Epithelial cell of esophagus (primary cell): ENCODE measurements at regions not wholly inside any gene's neighbourhood (a gene's known extent, or its start where the extent isn't known, plus 50 kb on each side); places are given as distances from the start of the nearest gene placed in this dataset.

Experiments used
- DNase-seq: peaks from one replicate; pipeline ENCODE4 v3.0.0; 2010; ENCODE audit warnings: low read depth
- H3K4me3 ChIP-seq: 2 replicates; pipeline ENCODE4 v1.5.1; 2011; ENCODE audit warnings: mild to moderate bottlenecking, low read length, control low read depth
- CTCF ChIP-seq: IDR thresholded peaks from 2 replicates; pipeline ENCODE4 v1.5.1; 2011; ENCODE audit warnings: low read depth, mild to moderate bottlenecking, low read length, control low read depth, inconsistent platforms; ENCODE audit not compliant: insufficient read depth; ENCODE audit errors: missing control alignments

GRCh38 chr9:109875495-109876129 is 95.6 kb downstream of the PALM2AKAP2 start:
- TF ChIP-seq CTCF = no peak
- H3K4me3 ChIP-seq = no peak overlapping the region
- DNase-seq = no peak

- H3K4me3 ChIP-seq = no peak overlapping the region
- peak; percentile 46 for DNase-seq
- TF ChIP-seq CTCF = peak; percentile 80
Measured at GRCh38 chr9:109880276-109881169, 100.5 kb downstream of the PALM2AKAP2 start.

DNA sequence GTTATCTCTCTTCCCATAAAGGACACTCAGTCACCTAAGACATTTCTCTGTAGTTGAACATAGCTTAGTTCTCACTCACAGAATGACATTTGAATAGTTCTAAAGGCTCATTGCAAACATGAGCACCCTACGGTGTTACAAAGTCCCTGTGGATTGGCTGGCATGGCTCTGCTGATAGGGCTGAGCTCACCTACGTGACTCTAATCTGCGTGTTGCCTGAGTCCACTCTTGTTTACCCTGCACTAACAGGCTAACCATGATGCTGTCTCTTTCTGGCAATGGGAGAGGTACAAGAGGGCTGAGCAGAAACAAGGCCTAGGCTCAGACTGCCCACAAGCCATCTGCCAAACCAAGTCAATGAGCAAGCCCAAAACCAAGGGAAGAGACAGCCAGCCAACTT is 103.6 kb downstream of the PALM2AKAP2 start:
- DNase-seq = no peak
- H3K4me3 ChIP-seq = no peak overlapping the region
- no peak for TF ChIP-seq CTCF

GRCh38 chr9:109886041-109886440 is 106.0 kb downstream of the PALM2AKAP2 start:
- TF ChIP-seq CTCF = no peak
- H3K4me3 ChIP-seq = no peak overlapping the region
- no peak for DNase-seq

DNA sequence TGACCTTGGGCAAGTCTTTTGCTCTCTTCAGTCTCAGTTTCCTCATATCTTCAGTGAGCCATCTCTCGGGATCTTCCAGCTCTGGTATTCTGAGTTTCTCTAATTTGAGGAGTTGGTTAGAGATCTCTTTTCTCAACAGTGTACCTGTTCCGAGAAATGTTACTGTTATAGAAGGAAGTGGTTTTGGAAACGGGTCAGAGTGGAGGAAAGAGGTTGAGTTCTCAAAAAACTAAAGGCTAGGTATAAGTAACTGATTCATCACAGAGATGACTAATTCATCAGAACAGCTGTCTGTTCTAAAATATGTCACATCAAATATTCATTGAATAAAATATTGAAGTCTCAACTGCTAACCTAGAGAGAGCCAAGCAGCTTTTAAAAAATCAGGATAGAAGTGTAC is 106.6 kb downstream of the PALM2AKAP2 start:
- H3K4me3 ChIP-seq = no peak overlapping the region
- no peak for TF ChIP-seq CTCF
- DNase-seq = peak; percentile 46

DNA sequence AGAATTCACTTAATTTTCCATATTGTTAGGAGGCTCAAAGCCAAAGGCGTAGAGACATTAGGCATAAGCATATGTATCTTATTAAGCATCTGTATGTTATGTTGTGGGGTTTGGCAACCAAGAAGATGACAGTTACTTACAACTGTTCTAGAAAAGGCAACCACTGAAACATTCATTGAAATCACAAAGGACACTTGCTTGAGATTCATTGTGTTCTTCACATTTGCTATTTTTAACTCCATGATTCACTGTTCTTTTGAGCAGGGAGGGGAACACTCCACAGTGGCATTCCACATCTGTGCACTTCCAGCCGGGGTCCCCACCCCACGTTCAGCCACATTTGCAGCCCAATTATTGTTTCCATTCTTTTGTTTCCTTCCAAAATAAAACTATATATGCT is 107.1 kb downstream of the PALM2AKAP2 start:
- no peak for TF ChIP-seq CTCF
- DNase-seq = peak; percentile 38
- H3K4me3 ChIP-seq = no peak overlapping the region

- no peak for DNase-seq
- H3K4me3 ChIP-seq = no peak overlapping the region
- TF ChIP-seq CTCF = no peak
Measured at GRCh38 chr9:109888695-109889094, 108.7 kb downstream of the PALM2AKAP2 start.
